CD8-positive, alpha-beta memory T cell (primary cell): ENCODE measurements at regions not wholly inside any gene's neighbourhood (a gene's known extent, or its start where the extent isn't known, plus 50 kb on each side); places are given as distances from the start of the nearest gene placed in this dataset.

Experiments used
- CTCF ChIA-PET: fragments of 350-600 bp; sonication (Branson Sonifier 250); formaldehyde crosslinking; loops from one replicate; lab custom pipeline; 2021; ENCODE audit warnings: antibody characterized with exemption; lab: Charles Lee
- POLR2A ChIA-PET: fragments of 350-600 bp; sonication (Branson Sonifier 250); formaldehyde crosslinking; loops from one replicate; lab custom pipeline; 2021; ENCODE audit warnings: antibody characterized with exemption; lab: Charles Lee
- DNase-seq, 5 donors: peaks; one replicate each; pipeline versions ENCODE4 v3.0.0 to v3.0.0-alpha.2; 2020 to 2022; ENCODE audit warnings: mixed read lengths in 1 of 5
- H3K27ac ChIP-seq: one replicate; pipeline ENCODE4 v1.7.0; 2013; ENCODE audit warnings: low read depth, mild to moderate bottlenecking, low read length, moderate library complexity
- H3K27me3 ChIP-seq: 2 replicates; pipeline ENCODE4 v1.7.0; 2013; ENCODE audit warnings: low read length, mild to moderate bottlenecking; ENCODE audit not compliant: insufficient read depth, poor library complexity, severe bottlenecking
- H3K36me3 ChIP-seq: 2 replicates; pipeline ENCODE4 v1.7.0; 2013; ENCODE audit warnings: mild to moderate bottlenecking, low read length, moderate library complexity; ENCODE audit not compliant: insufficient read depth
- H3K4me1 ChIP-seq: 2 replicates; pipeline ENCODE4 v1.7.0; 2013; ENCODE audit warnings: mild to moderate bottlenecking, low read length, moderate library complexity; ENCODE audit not compliant: insufficient read depth
- H3K4me3 ChIP-seq: 2 replicates; pipeline ENCODE4 v1.7.0; 2013; ENCODE audit warnings: mild to moderate bottlenecking, low read length
- H3K9me3 ChIP-seq: 2 replicates; pipeline ENCODE4 v1.7.0; 2013; ENCODE audit warnings: mild to moderate bottlenecking, low read length
- H3K27ac Mint-ChIP-seq, 8 donors: one replicate each; pipeline ENCODE4 v1.8.0; 2020 to 2021; ENCODE audit warnings: mixed read lengths in 8 of 8, mild to moderate bottlenecking in 6 of 8, inconsistent platforms in 3 of 8, moderate library complexity in 3 of 8
- H3K27me3 Mint-ChIP-seq, 2 donors: one replicate each; pipeline ENCODE4 v1.8.0; 2020 to 2021; ENCODE audit warnings: mixed read lengths in 2 of 2, mild to moderate bottlenecking in 1 of 2, moderate library complexity in 1 of 2
- H3K36me3 Mint-ChIP-seq, 3 donors: one replicate each; pipeline ENCODE4 v1.8.0; 2020 to 2021; ENCODE audit warnings: mixed read lengths in 3 of 3, inconsistent platforms in 1 of 3, mild to moderate bottlenecking in 1 of 3
- H3K4me1 Mint-ChIP-seq, 3 donors: one replicate each; pipeline ENCODE4 v1.8.0; 2020 to 2021; ENCODE audit warnings: mixed read lengths in 3 of 3, inconsistent platforms in 1 of 3, mild to moderate bottlenecking in 1 of 3
- H3K4me3 Mint-ChIP-seq, 7 donors: one replicate each; pipeline ENCODE4 v1.8.0; 2020 to 2021; ENCODE audit warnings: mixed read lengths in 7 of 7, mild to moderate bottlenecking in 6 of 7, moderate library complexity in 4 of 7, inconsistent platforms in 2 of 7
- H3K9me3 Mint-ChIP-seq, 5 donors: one replicate each; pipeline ENCODE4 v1.8.0; 2020 to 2022; ENCODE audit warnings: mixed read lengths in 5 of 5, mild to moderate bottlenecking in 3 of 5, moderate library complexity in 2 of 5, inconsistent platforms in 1 of 5

- H3K9me3 ChIP-seq: no peaks in the 10 kb centered on the region
- Mint-ChIP-seq H3K27me3 (no peaks in the 10 kb centered on the region), H3K27ac (no peak overlapping the region), H3K4me1 (no peaks in the 10 kb centered on the region), H3K9me3 (peaks cover 0 to 23% (median 7%) of the 10 kb centered on the region in 5 donors), H3K4me3 (no peak overlapping the region), H3K36me3 (no peaks in the 10 kb centered on the region)
- H3K36me3 ChIP-seq: no peaks in the 10 kb centered on the region
- CTCF ChIA-PET: no interaction called here
- POLR2A ChIA-PET: no interaction called here
- no peaks in the 10 kb centered on the region for H3K4me1 ChIP-seq
- H3K27ac ChIP-seq: no peak overlapping the region
- DNase-seq: no peak
- no peak overlapping the region for H3K4me3 ChIP-seq
- no peaks in the 10 kb centered on the region for H3K27me3 ChIP-seq
Observed at GRCh38 chr13:90302107-90302506, 1045.4 kb upstream of the MIR17HG start.

- H3K9me3 Mint-ChIP-seq: peaks cover 0 to 28% (median 8%) of the 10 kb centered on the region in 5 donors
Observed at GRCh38 chr13:90305796-90306195, 1041.7 kb upstream of the MIR17HG start.

GRCh38 chr13:90307136-90307535 is 1040.4 kb upstream of the MIR17HG start:
- CTCF ChIA-PET: no interaction called here
- Mint-ChIP-seq H3K4me3 (no peak overlapping the region), H3K27me3 (no peaks in the 10 kb centered on the region), H3K4me1 (no peaks in the 10 kb centered on the region), H3K9me3 (peaks cover 0 to 22% (median 8%) of the 10 kb centered on the region in 5 donors), H3K36me3 (no peaks in the 10 kb centered on the region), H3K27ac (no peak overlapping the region)
- no peak overlapping the region for H3K4me3 ChIP-seq
- H3K27ac ChIP-seq: no peak overlapping the region
- H3K9me3 ChIP-seq: no peaks in the 10 kb centered on the region
- no peaks in the 10 kb centered on the region for H3K36me3 ChIP-seq
- no peaks in the 10 kb centered on the region for H3K27me3 ChIP-seq
- H3K4me1 ChIP-seq: no peaks in the 10 kb centered on the region
- no peak for DNase-seq
- POLR2A ChIA-PET: no interaction called here

More at GRCh38 chr13:90305796-90306195, 1041.7 kb upstream of the MIR17HG start:
- ChIA-PET POLR2A (no interaction called here), CTCF (no interaction called here)
- H3K36me3 Mint-ChIP-seq: no peaks in the 10 kb centered on the region
- no peaks in the 10 kb centered on the region for H3K36me3 ChIP-seq
- H3K9me3 ChIP-seq: no peaks in the 10 kb centered on the region
- H3K27ac ChIP-seq: no peak overlapping the region
- DNase-seq: no peak
- no peaks in the 10 kb centered on the region for H3K27me3 ChIP-seq
- no peak overlapping the region for H3K4me3 ChIP-seq
- no peaks in the 10 kb centered on the region for H3K4me1 Mint-ChIP-seq
- no peaks in the 10 kb centered on the region for H3K27me3 Mint-ChIP-seq
- peak overlapping the region in 1 of 8 donors; percentile 15 for H3K27ac Mint-ChIP-seq
- H3K4me1 ChIP-seq: no peaks in the 10 kb centered on the region
- H3K4me3 Mint-ChIP-seq: no peak overlapping the region

GRCh38 chr13:90308249-90308648 is 1039.2 kb upstream of the MIR17HG start:
- Histone ChIP-seq H3K4me3 (no peak overlapping the region), H3K27me3 (no peaks in the 10 kb centered on the region), H3K36me3 (no peaks in the 10 kb centered on the region), H3K27ac (no peak overlapping the region), H3K9me3 (no peaks in the 10 kb centered on the region), H3K4me1 (no peaks in the 10 kb centered on the region)
- Mint-ChIP-seq H3K4me3 (no peak overlapping the region), H3K36me3 (no peaks in the 10 kb centered on the region), H3K27me3 (no peaks in the 10 kb centered on the region), H3K9me3 (peaks cover 0 to 23% (median 8%) of the 10 kb centered on the region in 5 donors), H3K4me1 (no peaks in the 10 kb centered on the region), H3K27ac (no peak overlapping the region)
- POLR2A ChIA-PET: no interaction called here
- CTCF ChIA-PET: no interaction called here
- DNase-seq: no peak

GRCh38 chr13:90311929-90312328 is 1035.6 kb upstream of the MIR17HG start:
- H3K27me3 ChIP-seq: no peaks in the 10 kb centered on the region
- ChIA-PET POLR2A (no interaction called here), CTCF (no interaction called here)
- DNase-seq: no peak
- no peak overlapping the region for H3K4me3 ChIP-seq
- no peaks in the 10 kb centered on the region for H3K9me3 ChIP-seq
- Mint-ChIP-seq H3K36me3 (no peaks in the 10 kb centered on the region), H3K9me3 (peaks cover 0 to 23% (median 8%) of the 10 kb centered on the region in 5 donors), H3K4me3 (no peak overlapping the region), H3K27me3 (no peaks in the 10 kb centered on the region), H3K27ac (peak overlapping the region in 1 of 8 donors; percentile 82), H3K4me1 (no peaks in the 10 kb centered on the region)
- H3K27ac ChIP-seq: no peak overlapping the region
- H3K36me3 ChIP-seq: no peaks in the 10 kb centered on the region
- H3K4me1 ChIP-seq: no peaks in the 10 kb centered on the region

GRCh38 chr13:90315061-90315460 is 1032.4 kb upstream of the MIR17HG start:
- H3K4me3 ChIP-seq: no peak overlapping the region
- H3K36me3 Mint-ChIP-seq: no peaks in the 10 kb centered on the region
- ChIA-PET CTCF (no interaction called here), POLR2A (no interaction called here)
- H3K4me3 Mint-ChIP-seq: no peak overlapping the region
- no peaks in the 10 kb centered on the region for H3K27me3 ChIP-seq
- H3K27ac ChIP-seq: no peak overlapping the region
- H3K9me3 ChIP-seq: no peaks in the 10 kb centered on the region
- H3K27ac Mint-ChIP-seq: no peak overlapping the region
- H3K4me1 Mint-ChIP-seq: no peaks in the 10 kb centered on the region
- no peaks in the 10 kb centered on the region for H3K4me1 ChIP-seq
- no peaks in the 10 kb centered on the region for H3K27me3 Mint-ChIP-seq
- no peaks in the 10 kb centered on the region for H3K36me3 ChIP-seq
- peaks cover 1 to 22% (median 7%) of the 10 kb centered on the region in 5 donors for H3K9me3 Mint-ChIP-seq
- no peak for DNase-seq

GRCh38 chr13:90320664-90321063 is 1026.8 kb upstream of the MIR17HG start:
- POLR2A ChIA-PET: no interaction called here
- no peaks in the 10 kb centered on the region for H3K27me3 Mint-ChIP-seq
- Histone ChIP-seq H3K27me3 (no peaks in the 10 kb centered on the region), H3K27ac (no peak overlapping the region), H3K4me1 (no peaks in the 10 kb centered on the region), H3K4me3 (no peak overlapping the region), H3K9me3 (no peaks in the 10 kb centered on the region), H3K36me3 (no peaks in the 10 kb centered on the region)
- no peak overlapping the region for H3K4me3 Mint-ChIP-seq
- H3K27ac Mint-ChIP-seq: no peak overlapping the region
- DNase-seq: no peak
- H3K36me3 Mint-ChIP-seq: no peaks in the 10 kb centered on the region
- H3K4me1 Mint-ChIP-seq: no peaks in the 10 kb centered on the region
- peaks cover 0 to 25% (median 9%) of the 10 kb centered on the region in 5 donors for H3K9me3 Mint-ChIP-seq
- CTCF ChIA-PET: no interaction called here

GRCh38 chr13:90321281-90321931 is 1026.1 kb upstream of the MIR17HG start:
- Mint-ChIP-seq H3K27ac (no peak overlapping the region), H3K27me3 (no peaks in the 10 kb centered on the region), H3K4me1 (no peaks in the 10 kb centered on the region), H3K4me3 (no peak overlapping the region), H3K36me3 (no peaks in the 10 kb centered on the region), H3K9me3 (peaks cover 0 to 25% (median 9%) of the 10 kb centered on the region in 5 donors)
- H3K9me3 ChIP-seq: no peaks in the 10 kb centered on the region
- H3K4me3 ChIP-seq: no peak overlapping the region
- ChIA-PET CTCF (no interaction called here), POLR2A (no interaction called here)
- no peaks in the 10 kb centered on the region for H3K4me1 ChIP-seq
- no peaks in the 10 kb centered on the region for H3K27me3 ChIP-seq
- no peak for DNase-seq
- H3K27ac ChIP-seq: no peak overlapping the region
- H3K36me3 ChIP-seq: no peaks in the 10 kb centered on the region
